SU-DHL-6 (cell line): ENCODE measurements at regions not wholly inside any gene's neighbourhood (a gene's known extent, or its start where the extent isn't known, plus 50 kb on each side); places are given as distances from the start of the nearest gene placed in this dataset.
"Not testable (repeated sequence)": the region's sequence is repeated elsewhere in the genome, so short reads cannot be mapped to it uniquely, and the experiment has no call there.

Source experiments
- H2AFZ ChIP-seq: fragments of 200-600 bp; sonication (generic); 2 replicates; pipeline ENCODE4 v1.6.1; 2014; ENCODE audit warnings: low read depth, mild to moderate bottlenecking, moderate library complexity, mixed read lengths, antibody characterized with exemption, low read length; ENCODE audit not compliant: severe bottlenecking
- H3F3A ChIP-seq: fragments of 200-600 bp; shearing (Covaris generic); 2 replicates; pipeline ENCODE4 v1.6.0; 2016; ENCODE audit warnings: antibody characterized with exemption, mild to moderate bottlenecking; ENCODE audit not compliant: insufficient read depth
- H3K27ac ChIP-seq: fragments of 200-600 bp; sonication (generic); 2 replicates; pipeline ENCODE4 v1.5.1; 2016; ENCODE audit warnings: low read depth, mild to moderate bottlenecking, low read length, moderate library complexity, mixed read lengths
- H3K27me3 ChIP-seq: fragments of 200-600 bp; sonication (generic), shearing (Covaris generic); 2 replicates; pipeline ENCODE4 v1.6.0; 2014; ENCODE audit warnings: mild to moderate bottlenecking, low read length
- H3K36me3 ChIP-seq: fragments of 200-600 bp; sonication (generic); 2 replicates; pipeline ENCODE4 v1.6.1; 2014; ENCODE audit warnings: mild to moderate bottlenecking, low read length, mixed read lengths
- H3K4me2 ChIP-seq: fragments of 300-600, 200-600 bp; shearing (Covaris generic), sonication (generic); 2 replicates; pipeline ENCODE4 v1.6.0; 2014; ENCODE audit warnings: low read length, low read depth, mild to moderate bottlenecking; ENCODE audit not compliant: poor library complexity, severe bottlenecking
- H3K4me3 ChIP-seq: fragments of 200-600 bp; sonication (generic); 2 replicates; pipeline ENCODE4 v1.5.1; 2014; ENCODE audit warnings: antibody characterized with exemption, low read length, mild to moderate bottlenecking, mixed read lengths; ENCODE audit not compliant: insufficient read depth, poor library complexity, severe bottlenecking
- H3K79me2 ChIP-seq: fragments of 200-600 bp; sonication (generic); 2 replicates; pipeline ENCODE4 v1.6.1; 2014; ENCODE audit warnings: mild to moderate bottlenecking, low read length, moderate library complexity; ENCODE audit not compliant: insufficient read depth
- H3K9ac ChIP-seq: fragments of 200-600 bp; sonication (generic); 2 replicates; pipeline ENCODE4 v1.7.0; 2014; ENCODE audit warnings: mild to moderate bottlenecking, low read length
- H3K9me2 ChIP-seq: fragments of 200-600 bp; sonication (generic); replicated peaks from 2 replicates; pipeline ENCODE4 v1.6.1; 2014; ENCODE audit warnings: low read length; ENCODE audit not compliant: insufficient read depth
- H3K9me3 ChIP-seq: fragments of 200-600 bp; sonication (generic); 2 replicates; pipeline ENCODE4 v1.6.1; 2014; ENCODE audit warnings: low read length, mixed read lengths; ENCODE audit not compliant: insufficient read depth
- H4K20me1 ChIP-seq: fragments of 200-600 bp; sonication (generic); 2 replicates; pipeline ENCODE4 v1.6.1; 2014; ENCODE audit warnings: low read depth, mild to moderate bottlenecking, antibody characterized with exemption, low read length, moderate library complexity, mixed read lengths
- EZH2phosphoT487 ChIP-seq: fragments of 200-600 bp; sonication (generic), shearing (Covaris generic); conservative IDR thresholded peaks from 2 replicates; pipeline ENCODE4 v1.6.1; 2018; ENCODE audit warnings: mild to moderate bottlenecking, antibody characterized with exemption, low read length, moderate library complexity, mixed read lengths
- TF ChIP-seq, protein P1 (sequence below): fragments of 200-600 bp; sonication (generic); IDR thresholded peaks from one replicate; pipeline ENCODE4 v1.5.1; 2017; ENCODE audit warnings: antibody characterized with exemption, mild to moderate bottlenecking, low read length, moderate library complexity; ENCODE audit not compliant: insufficient read depth, poor library complexity, severe bottlenecking

DNA sequence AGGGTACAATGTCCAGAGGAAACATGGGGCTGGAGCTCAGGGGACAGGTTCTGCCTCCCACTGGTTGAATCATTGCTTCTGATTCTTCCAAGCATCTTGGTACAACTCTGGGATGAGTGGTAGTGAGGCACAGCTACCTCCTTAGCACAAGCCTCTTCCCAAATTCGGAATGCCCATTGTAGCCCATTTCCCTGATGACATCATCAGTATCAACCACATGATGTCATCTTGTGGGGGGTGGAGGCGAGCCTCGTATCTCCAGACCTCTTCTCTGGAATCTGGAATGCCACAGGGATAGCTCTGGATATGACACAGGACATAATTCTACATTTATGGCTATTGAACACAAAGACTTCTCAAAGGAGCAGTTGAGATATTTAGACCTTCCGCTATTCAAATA is 715.2 kb downstream of the RNF144A start:
- Histone ChIP-seq H3K27ac (no peak overlapping the region), H3K79me2 (no peaks in the 10 kb centered on the region), H4K20me1 (no peaks in the 10 kb centered on the region), H3K9ac (no peak overlapping the region), H3K4me2 (no peak overlapping the region), H2AFZ (no peak overlapping the region), H3K36me3 (no peaks in the 10 kb centered on the region), H3K9me3 (no peaks in the 10 kb centered on the region), H3K4me3 (no peak overlapping the region), H3K9me2 (no peaks in the 10 kb centered on the region), H3K27me3 (no peaks in the 10 kb centered on the region), H3F3A (no peaks in the 10 kb centered on the region)
- TF ChIP-seq EZH2phosphoT487, result no peak
- TF ChIP-seq, protein P1, sequence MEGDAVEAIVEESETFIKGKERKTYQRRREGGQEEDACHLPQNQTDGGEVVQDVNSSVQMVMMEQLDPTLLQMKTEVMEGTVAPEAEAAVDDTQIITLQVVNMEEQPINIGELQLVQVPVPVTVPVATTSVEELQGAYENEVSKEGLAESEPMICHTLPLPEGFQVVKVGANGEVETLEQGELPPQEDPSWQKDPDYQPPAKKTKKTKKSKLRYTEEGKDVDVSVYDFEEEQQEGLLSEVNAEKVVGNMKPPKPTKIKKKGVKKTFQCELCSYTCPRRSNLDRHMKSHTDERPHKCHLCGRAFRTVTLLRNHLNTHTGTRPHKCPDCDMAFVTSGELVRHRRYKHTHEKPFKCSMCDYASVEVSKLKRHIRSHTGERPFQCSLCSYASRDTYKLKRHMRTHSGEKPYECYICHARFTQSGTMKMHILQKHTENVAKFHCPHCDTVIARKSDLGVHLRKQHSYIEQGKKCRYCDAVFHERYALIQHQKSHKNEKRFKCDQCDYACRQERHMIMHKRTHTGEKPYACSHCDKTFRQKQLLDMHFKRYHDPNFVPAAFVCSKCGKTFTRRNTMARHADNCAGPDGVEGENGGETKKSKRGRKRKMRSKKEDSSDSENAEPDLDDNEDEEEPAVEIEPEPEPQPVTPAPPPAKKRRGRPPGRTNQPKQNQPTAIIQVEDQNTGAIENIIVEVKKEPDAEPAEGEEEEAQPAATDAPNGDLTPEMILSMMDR, result no peak

DNA sequence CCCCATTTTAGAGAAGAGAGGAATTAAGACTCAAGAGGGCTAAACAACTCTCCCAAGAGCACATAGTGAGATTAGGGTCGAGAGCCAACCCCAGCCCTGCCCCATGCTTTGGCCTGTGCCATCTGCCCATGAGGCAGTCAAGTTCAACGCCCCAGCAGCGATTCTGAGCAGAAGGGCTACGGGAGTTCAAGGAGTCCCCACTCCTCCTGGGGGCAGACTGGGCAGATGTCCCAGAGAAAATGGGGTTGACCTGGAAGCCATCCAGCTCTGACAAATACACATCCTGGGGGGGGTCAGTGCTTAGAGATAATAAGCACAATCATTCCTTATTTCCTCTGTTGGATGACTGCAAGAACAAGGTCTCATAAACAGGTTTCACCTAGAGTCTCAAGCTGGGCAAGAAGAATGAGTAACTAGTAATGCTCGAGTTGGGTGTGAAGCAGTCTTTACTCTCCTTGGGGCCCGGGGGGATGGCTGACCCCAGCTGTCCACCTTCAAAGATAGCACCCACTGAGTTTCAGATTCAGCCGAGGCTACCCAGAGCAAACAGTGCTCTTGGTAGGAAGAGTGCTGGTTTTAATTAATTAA is 716.4 kb downstream of the RNF144A start:
- H3K4me3 ChIP-seq, result no peak overlapping the region
- TF ChIP-seq, protein P1, result no peak
- no peak for TF ChIP-seq EZH2phosphoT487
- no peaks in the 10 kb centered on the region for H3K9me3 ChIP-seq
- no peaks in the 10 kb centered on the region for H3F3A ChIP-seq
- H3K27me3 ChIP-seq, result no peaks in the 10 kb centered on the region
- no peaks in the 10 kb centered on the region for H3K9me2 ChIP-seq
- H4K20me1 ChIP-seq, result no peaks in the 10 kb centered on the region
- no peak overlapping the region for H3K9ac ChIP-seq
- H3K79me2 ChIP-seq, result no peaks in the 10 kb centered on the region
- H3K27ac ChIP-seq, result no peak overlapping the region
- no peak overlapping the region for H3K4me2 ChIP-seq
- H3K36me3 ChIP-seq, result no peaks in the 10 kb centered on the region
- no peak overlapping the region for H2AFZ ChIP-seq

DNA sequence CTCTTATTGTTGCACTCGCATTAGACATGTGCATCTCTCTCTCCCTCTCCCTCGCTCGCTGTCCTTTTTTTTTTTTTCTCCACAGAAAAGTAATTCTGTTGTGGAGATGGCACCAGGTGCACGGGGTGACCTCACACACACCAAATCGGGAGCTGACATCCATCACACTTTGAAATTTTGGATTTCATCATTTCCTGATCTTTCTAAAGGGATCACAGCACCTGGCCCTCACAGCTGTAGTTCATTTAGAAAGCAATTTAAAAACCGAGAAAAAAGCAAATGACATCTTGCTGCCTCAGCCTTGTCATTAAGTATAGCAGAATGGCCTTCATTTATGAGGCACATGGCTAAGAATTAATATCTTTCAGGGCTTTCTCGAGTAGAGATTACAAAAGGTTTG is 717.2 kb downstream of the RNF144A start:
- Histone ChIP-seq H3K9ac (no peak overlapping the region), H2AFZ (no peak overlapping the region), H3K4me2 (no peak overlapping the region), H3K4me3 (no peak overlapping the region), H3K27ac (no peak overlapping the region), H3F3A (no peaks in the 10 kb centered on the region), H3K27me3 (no peaks in the 10 kb centered on the region), H3K9me2 (no peaks in the 10 kb centered on the region), H3K9me3 (no peaks in the 10 kb centered on the region), H3K79me2 (no peaks in the 10 kb centered on the region), H4K20me1 (no peaks in the 10 kb centered on the region), H3K36me3 (no peaks in the 10 kb centered on the region)
- no peak for TF ChIP-seq EZH2phosphoT487
- TF ChIP-seq, protein P1, result no peak

DNA sequence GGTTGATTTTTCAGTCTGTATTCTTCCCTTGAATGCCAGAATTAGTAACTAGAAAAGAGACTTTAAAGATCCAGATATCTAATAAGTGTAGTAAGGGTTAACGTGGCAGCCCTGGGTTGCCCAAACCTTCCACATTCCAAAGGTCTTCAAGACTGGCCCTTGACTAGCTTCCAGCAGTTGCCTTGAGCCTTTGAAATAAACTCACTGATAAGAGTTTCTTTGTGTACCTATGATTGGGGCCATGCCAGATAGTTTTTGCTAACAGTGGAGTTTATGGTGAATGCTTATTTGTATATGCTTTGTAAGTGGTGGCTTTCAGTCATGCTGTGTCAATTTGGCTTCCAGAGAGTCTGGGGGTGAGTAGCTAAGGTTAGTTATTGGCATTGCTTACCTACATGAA is 722.3 kb downstream of the RNF144A start:
- no peak overlapping the region for H3K9ac ChIP-seq
- no peaks in the 10 kb centered on the region for H3K9me2 ChIP-seq
- no peak overlapping the region for H3K27ac ChIP-seq
- no peaks in the 10 kb centered on the region for H4K20me1 ChIP-seq
- peaks cover 8% of the 10 kb centered on the region; the same call in 1 of the 2 replicates for H3K9me3 ChIP-seq
- no peaks in the 10 kb centered on the region for H3K79me2 ChIP-seq
- H3F3A ChIP-seq, result no peaks in the 10 kb centered on the region
- no peaks in the 10 kb centered on the region for H3K27me3 ChIP-seq
- H2AFZ ChIP-seq, result no peak overlapping the region
- no peak overlapping the region for H3K4me2 ChIP-seq
- H3K4me3 ChIP-seq, result no peak overlapping the region
- no peaks in the 10 kb centered on the region for H3K36me3 ChIP-seq
- TF ChIP-seq, protein P1, result no peak
- no peak for TF ChIP-seq EZH2phosphoT487

DNA sequence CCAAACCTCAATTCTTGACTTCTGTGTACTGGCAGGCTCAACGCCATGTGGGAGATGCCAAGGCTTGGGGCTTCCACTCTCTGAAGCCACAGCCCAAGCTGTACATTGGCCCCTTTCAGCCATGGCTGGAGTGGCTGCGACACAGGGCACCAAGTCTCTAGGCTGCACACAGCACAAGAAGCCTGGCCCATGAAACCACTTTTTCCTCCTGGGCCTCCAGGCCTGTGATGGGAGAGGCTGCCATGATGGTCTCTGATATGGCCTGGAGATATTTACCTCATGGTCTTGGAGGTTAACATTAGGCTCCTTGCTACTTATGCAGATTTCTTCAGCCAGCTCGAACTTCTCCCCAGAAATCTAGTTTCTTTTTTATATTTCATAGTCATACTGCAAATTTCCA is 724.1 kb downstream of the RNF144A start:
- H3K36me3 ChIP-seq, H3F3A ChIP-seq, H3K27ac ChIP-seq, H2AFZ ChIP-seq, H3K9ac ChIP-seq, H3K4me2 ChIP-seq, H3K9me2 ChIP-seq, H3K4me3 ChIP-seq, H3K27me3 ChIP-seq, H3K79me2 ChIP-seq, H4K20me1 ChIP-seq, H3K9me3 ChIP-seq: not testable (repeated sequence)
